ENCODE measurements at regions not wholly inside any gene's neighbourhood (a gene's known extent, or its start where the extent isn't known, plus 50 kb on each side); places are given as distances from the start of the nearest gene placed in this dataset.
A peak's percentile ranks its signal among the peaks of the same experiment; 100 is the strongest.

DNA sequence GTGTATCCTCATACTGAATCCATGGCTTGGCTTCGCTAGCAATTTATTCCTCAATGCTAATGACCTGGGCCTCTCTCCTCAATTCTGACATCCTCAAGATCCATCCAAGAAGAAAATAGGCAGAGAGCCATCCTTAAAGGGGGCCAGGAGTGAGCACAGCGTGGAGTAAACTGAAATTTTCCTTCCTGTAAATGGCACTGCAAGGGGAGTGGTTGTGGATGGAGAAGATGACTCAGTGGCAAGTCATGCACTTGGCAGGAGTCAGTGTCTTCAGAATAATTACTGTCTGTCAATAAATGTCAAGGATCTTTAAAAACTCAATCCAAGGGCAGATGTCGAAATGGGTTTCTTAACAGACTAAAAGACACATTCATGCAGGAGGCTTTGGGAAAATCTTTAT, 88.0 kb upstream of the TMEM132C start:
- H3K4me1 ChIP-seq = no peaks in the 10 kb centered on the region
- no peak for ATAC-seq
- H3K4me3 ChIP-seq = no peak overlapping the region
- WGBS, 4 donors = 68 to 76% (median 69%) methylated on average over 3 of the region's 3 CpGs
- H3K9me3 ChIP-seq = no peaks in the 10 kb centered on the region
- intact Hi-C loops (cut with DNase I) = no loop called here
- TF ChIP-seq, protein P1, sequence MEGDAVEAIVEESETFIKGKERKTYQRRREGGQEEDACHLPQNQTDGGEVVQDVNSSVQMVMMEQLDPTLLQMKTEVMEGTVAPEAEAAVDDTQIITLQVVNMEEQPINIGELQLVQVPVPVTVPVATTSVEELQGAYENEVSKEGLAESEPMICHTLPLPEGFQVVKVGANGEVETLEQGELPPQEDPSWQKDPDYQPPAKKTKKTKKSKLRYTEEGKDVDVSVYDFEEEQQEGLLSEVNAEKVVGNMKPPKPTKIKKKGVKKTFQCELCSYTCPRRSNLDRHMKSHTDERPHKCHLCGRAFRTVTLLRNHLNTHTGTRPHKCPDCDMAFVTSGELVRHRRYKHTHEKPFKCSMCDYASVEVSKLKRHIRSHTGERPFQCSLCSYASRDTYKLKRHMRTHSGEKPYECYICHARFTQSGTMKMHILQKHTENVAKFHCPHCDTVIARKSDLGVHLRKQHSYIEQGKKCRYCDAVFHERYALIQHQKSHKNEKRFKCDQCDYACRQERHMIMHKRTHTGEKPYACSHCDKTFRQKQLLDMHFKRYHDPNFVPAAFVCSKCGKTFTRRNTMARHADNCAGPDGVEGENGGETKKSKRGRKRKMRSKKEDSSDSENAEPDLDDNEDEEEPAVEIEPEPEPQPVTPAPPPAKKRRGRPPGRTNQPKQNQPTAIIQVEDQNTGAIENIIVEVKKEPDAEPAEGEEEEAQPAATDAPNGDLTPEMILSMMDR (IDR thresholded peaks at IDR 0.05) = no peak
- TF ChIP-seq POLR2A (IDR thresholded peaks at IDR 0.05) = no peak
- H3K27me3 ChIP-seq = peaks cover 0 to 6% (median 0%) of the 10 kb centered on the region in 9 donors
- no peak overlapping the region for H3K27ac ChIP-seq
- H3K36me3 ChIP-seq = no peaks in the 10 kb centered on the region
- DNase-seq = no peak

DNA sequence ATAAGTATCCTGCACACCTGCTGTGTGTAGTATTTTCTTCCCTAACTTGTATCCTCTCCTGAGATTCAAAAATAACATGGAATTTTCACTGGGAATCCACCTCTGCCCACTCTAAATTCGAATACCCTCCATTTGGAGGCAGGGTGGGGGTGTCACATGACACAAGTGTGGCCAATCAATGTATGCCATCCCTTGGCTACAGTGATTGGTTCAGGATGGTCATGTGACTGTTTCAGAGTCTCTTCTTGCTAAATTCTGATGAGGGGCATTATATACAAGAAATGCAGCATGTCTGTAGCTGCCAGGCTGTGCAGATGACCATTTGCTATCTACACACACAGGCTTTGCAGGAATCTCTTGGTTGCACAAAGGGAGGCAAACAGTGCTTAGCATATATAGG, 86.8 kb upstream of the TMEM132C start:
- intact Hi-C loops (cut with DNase I) = no loop called here
- Histone ChIP-seq H3K36me3 (no peaks in the 10 kb centered on the region), H3K9me3 (no peaks in the 10 kb centered on the region), H3K4me3 (no peak overlapping the region), H3K27me3 (no peaks in the 10 kb centered on the region), H3K27ac (no peak overlapping the region), H3K4me1 (no peaks in the 10 kb centered on the region)
- no peak for DNase-seq
- no peak for ATAC-seq
- TF ChIP-seq, protein P1 (IDR thresholded peaks at IDR 0.05) = no peak
- no peak for TF ChIP-seq POLR2A (IDR thresholded peaks at IDR 0.05)
- WGBS, 4 donors = 31 to 51% (median 38%) methylated on average over 1 of the region's 1 CpG

GRCh38 chr12:128190052-128190451, 76.9 kb upstream of the TMEM132C start:
- H3K27me3 ChIP-seq = peaks cover 0 to 16% (median 0%) of the 10 kb centered on the region in 9 donors
- no peak overlapping the region for H3K27ac ChIP-seq
- H3K4me3 ChIP-seq = no peak overlapping the region
- no peaks in the 10 kb centered on the region for H3K9me3 ChIP-seq
- H3K4me1 ChIP-seq = no peaks in the 10 kb centered on the region
- TF ChIP-seq POLR2A (IDR thresholded peaks at IDR 0.05) = no peak
- TF ChIP-seq, protein P1 (IDR thresholded peaks at IDR 0.05) = no peak
- DNase-seq = no peak
- H3K36me3 ChIP-seq = no peaks in the 10 kb centered on the region
- 75 to 89% (median 82%) methylated on average over 9 to 10 of the region's 10 CpGs for WGBS, 4 donors
- peak in 1 of 4 donors; percentile 31 for ATAC-seq
- intact Hi-C loops (cut with DNase I) = no loop called here

DNA sequence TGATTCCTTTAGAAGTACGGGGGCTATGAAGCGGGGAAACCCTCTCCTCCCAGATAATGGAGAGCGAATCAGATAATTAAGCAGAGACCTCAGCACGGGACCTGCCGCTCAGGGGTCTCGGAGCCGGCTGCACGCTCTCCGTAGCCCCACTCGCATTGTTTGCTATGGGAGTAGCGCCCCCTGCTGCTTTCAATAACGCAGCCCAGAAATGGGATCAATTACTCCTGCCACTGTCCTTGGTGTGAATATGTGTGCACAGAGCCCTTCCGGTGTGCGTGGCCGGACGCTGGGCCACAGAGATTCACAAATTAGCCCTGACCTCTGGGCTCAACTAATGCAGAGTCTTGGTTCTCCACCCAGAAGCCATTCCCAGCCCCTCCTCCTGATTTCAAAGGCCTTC, 76.4 kb upstream of the TMEM132C start:
- H3K27me3 ChIP-seq = peaks cover 0 to 21% (median 0%) of the 10 kb centered on the region in 9 donors
- no peak for ATAC-seq
- H3K4me1 ChIP-seq = no peaks in the 10 kb centered on the region
- H3K4me3 ChIP-seq = no peak overlapping the region
- WGBS, 4 donors = 9 to 16% (median 11%) methylated on average over 10 to 16 of the region's 16 CpGs
- H3K27ac ChIP-seq = no peak overlapping the region
- DNase-seq = no peak
- H3K36me3 ChIP-seq = no peaks in the 10 kb centered on the region
- H3K9me3 ChIP-seq = no peaks in the 10 kb centered on the region
- intact Hi-C loops (cut with DNase I) = no loop called here
- TF ChIP-seq POLR2A (IDR thresholded peaks at IDR 0.05) = no peak
- TF ChIP-seq, protein P1 (IDR thresholded peaks at IDR 0.05) = peak in 7 of 12 donors; percentile 12 to 37 (median 24)

All from heart left ventricle (tissue), 16 donors.